GM23338 (cell line): ENCODE measurements at regions not wholly inside any gene's neighbourhood (a gene's known extent, or its start where the extent isn't known, plus 50 kb on each side); places are given as distances from the start of the nearest gene placed in this dataset.

Source experiments
- CREB1 ChIP-seq: fragments of 250-450 bp; sonication (Bioruptor Pico); IDR thresholded peaks from 2 replicates; pipeline ENCODE4 v1.5.0; 2020; ENCODE audit warnings: low read depth, mild to moderate bottlenecking, moderate library complexity
- EZH2 ChIP-seq: fragments of 200-600 bp; sonication (generic); IDR thresholded peaks from one replicate; pipeline ENCODE4 v1.8.0; 2017; ENCODE audit warnings: antibody characterized with exemption, mild to moderate bottlenecking, low read depth; ENCODE audit not compliant: unreplicated experiment
- EZH2phosphoT487 ChIP-seq: fragments of 200-600 bp; sonication (generic); IDR thresholded peaks from one replicate; pipeline ENCODE4 v1.8.1; 2018; ENCODE audit warnings: antibody characterized with exemption; ENCODE audit not compliant: unreplicated experiment
- JUNB ChIP-seq: IDR thresholded peaks from one replicate; pipeline ENCODE4 v1.6.1; 2016; ENCODE audit warnings: antibody characterized with exemption; ENCODE audit not compliant: unreplicated experiment
- NANOG ChIP-seq: IDR thresholded peaks from 2 replicates; pipeline ENCODE4 v1.6.1; 2016; ENCODE audit warnings: antibody characterized with exemption, borderline replicate concordance
- POLR2AphosphoS5 ChIP-seq: IDR thresholded peaks from 2 replicates; pipeline ENCODE4 v1.6.1; 2016; ENCODE audit warnings: antibody characterized with exemption, low read depth
- STAT1 ChIP-seq: IDR thresholded peaks from one replicate; pipeline ENCODE4 v1.6.1; 2016; ENCODE audit warnings: antibody characterized with exemption; ENCODE audit not compliant: unreplicated experiment
- ZNF114 ChIP-seq: fragments of 250-450 bp; sonication (Bioruptor Pico); IDR thresholded peaks from 2 replicates; pipeline ENCODE4 v1.5.0; 2020; ENCODE audit warnings: mild to moderate bottlenecking, moderate library complexity
- ZNF331 ChIP-seq: fragments of 250-450 bp; sonication (Bioruptor Pico); IDR thresholded peaks from 2 replicates; pipeline ENCODE4 v1.5.0; 2020; ENCODE audit warnings: low read depth, mild to moderate bottlenecking, moderate library complexity
- TF ChIP-seq, protein P1 (sequence below), 2 experiments: fragments of 200-600 bp in 1 of 2; sonication (generic) in 1 of 2; conservative IDR thresholded peaks; 2 replicates each; pipeline versions ENCODE4 v1.5.1 to v1.6.1; 2016 to 2017; ENCODE audit warnings: antibody characterized with exemption in 2 of 2, low read depth in 2 of 2, mild to moderate bottlenecking in 2 of 2, moderate library complexity in 1 of 2
- TF ChIP-seq, protein P2 (sequence below): IDR thresholded peaks from one replicate; pipeline ENCODE4 v1.6.1; 2018; ENCODE audit warnings: antibody characterized with exemption; ENCODE audit not compliant: unreplicated experiment
- TF ChIP-seq, protein P3 (sequence below): IDR thresholded peaks from 2 replicates; pipeline ENCODE4 v1.6.1; 2016; ENCODE audit warnings: antibody characterized with exemption
- TF ChIP-seq, protein P4 (sequence below): fragments of 250-450 bp; sonication (Bioruptor Pico); IDR thresholded peaks from 2 replicates; pipeline ENCODE4 v1.5.0; 2020; ENCODE audit warnings: mild to moderate bottlenecking, moderate library complexity

DNA sequence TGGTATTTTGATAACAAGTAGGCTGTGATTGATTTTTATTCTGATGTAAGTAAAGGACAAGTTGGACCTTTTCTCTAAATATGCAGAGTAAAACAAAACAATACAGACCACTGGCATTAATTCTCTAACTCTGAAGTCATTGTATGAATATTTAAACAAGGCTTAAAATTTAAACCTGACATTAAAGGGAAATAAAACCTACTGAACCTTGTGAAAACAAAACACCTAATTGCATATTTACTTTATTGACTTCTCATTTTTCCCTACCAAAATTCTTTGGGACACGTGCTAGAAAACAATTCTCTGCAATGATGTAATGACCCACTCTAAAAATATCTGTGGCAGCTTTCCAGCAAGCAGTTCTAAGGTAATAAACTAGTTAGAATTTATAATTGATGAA lies 369.7 kb upstream of the TRAM1L1 start:
- TF ChIP-seq, protein P1, sequence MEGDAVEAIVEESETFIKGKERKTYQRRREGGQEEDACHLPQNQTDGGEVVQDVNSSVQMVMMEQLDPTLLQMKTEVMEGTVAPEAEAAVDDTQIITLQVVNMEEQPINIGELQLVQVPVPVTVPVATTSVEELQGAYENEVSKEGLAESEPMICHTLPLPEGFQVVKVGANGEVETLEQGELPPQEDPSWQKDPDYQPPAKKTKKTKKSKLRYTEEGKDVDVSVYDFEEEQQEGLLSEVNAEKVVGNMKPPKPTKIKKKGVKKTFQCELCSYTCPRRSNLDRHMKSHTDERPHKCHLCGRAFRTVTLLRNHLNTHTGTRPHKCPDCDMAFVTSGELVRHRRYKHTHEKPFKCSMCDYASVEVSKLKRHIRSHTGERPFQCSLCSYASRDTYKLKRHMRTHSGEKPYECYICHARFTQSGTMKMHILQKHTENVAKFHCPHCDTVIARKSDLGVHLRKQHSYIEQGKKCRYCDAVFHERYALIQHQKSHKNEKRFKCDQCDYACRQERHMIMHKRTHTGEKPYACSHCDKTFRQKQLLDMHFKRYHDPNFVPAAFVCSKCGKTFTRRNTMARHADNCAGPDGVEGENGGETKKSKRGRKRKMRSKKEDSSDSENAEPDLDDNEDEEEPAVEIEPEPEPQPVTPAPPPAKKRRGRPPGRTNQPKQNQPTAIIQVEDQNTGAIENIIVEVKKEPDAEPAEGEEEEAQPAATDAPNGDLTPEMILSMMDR (conservative IDR thresholded peaks at IDR 0.05; ENCODE audit: low read depth in 2 of 2) = no peak
- TF ChIP-seq EZH2 (no peak), CREB1 (CRISPR knock-in tag) (no peak), EZH2phosphoT487 (no peak), POLR2AphosphoS5 (no peak), STAT1 (no peak), JUNB (no peak), ZNF331 (CRISPR knock-in tag) (no peak), NANOG (no peak), ZNF114 (CRISPR knock-in tag) (no peak)
- TF ChIP-seq, protein P2, sequence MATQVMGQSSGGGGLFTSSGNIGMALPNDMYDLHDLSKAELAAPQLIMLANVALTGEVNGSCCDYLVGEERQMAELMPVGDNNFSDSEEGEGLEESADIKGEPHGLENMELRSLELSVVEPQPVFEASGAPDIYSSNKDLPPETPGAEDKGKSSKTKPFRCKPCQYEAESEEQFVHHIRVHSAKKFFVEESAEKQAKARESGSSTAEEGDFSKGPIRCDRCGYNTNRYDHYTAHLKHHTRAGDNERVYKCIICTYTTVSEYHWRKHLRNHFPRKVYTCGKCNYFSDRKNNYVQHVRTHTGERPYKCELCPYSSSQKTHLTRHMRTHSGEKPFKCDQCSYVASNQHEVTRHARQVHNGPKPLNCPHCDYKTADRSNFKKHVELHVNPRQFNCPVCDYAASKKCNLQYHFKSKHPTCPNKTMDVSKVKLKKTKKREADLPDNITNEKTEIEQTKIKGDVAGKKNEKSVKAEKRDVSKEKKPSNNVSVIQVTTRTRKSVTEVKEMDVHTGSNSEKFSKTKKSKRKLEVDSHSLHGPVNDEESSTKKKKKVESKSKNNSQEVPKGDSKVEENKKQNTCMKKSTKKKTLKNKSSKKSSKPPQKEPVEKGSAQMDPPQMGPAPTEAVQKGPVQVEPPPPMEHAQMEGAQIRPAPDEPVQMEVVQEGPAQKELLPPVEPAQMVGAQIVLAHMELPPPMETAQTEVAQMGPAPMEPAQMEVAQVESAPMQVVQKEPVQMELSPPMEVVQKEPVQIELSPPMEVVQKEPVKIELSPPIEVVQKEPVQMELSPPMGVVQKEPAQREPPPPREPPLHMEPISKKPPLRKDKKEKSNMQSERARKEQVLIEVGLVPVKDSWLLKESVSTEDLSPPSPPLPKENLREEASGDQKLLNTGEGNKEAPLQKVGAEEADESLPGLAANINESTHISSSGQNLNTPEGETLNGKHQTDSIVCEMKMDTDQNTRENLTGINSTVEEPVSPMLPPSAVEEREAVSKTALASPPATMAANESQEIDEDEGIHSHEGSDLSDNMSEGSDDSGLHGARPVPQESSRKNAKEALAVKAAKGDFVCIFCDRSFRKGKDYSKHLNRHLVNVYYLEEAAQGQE = no peak
- TF ChIP-seq, protein P3, sequence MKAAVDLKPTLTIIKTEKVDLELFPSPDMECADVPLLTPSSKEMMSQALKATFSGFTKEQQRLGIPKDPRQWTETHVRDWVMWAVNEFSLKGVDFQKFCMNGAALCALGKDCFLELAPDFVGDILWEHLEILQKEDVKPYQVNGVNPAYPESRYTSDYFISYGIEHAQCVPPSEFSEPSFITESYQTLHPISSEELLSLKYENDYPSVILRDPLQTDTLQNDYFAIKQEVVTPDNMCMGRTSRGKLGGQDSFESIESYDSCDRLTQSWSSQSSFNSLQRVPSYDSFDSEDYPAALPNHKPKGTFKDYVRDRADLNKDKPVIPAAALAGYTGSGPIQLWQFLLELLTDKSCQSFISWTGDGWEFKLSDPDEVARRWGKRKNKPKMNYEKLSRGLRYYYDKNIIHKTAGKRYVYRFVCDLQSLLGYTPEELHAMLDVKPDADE = no peak
- TF ChIP-seq, protein P4, sequence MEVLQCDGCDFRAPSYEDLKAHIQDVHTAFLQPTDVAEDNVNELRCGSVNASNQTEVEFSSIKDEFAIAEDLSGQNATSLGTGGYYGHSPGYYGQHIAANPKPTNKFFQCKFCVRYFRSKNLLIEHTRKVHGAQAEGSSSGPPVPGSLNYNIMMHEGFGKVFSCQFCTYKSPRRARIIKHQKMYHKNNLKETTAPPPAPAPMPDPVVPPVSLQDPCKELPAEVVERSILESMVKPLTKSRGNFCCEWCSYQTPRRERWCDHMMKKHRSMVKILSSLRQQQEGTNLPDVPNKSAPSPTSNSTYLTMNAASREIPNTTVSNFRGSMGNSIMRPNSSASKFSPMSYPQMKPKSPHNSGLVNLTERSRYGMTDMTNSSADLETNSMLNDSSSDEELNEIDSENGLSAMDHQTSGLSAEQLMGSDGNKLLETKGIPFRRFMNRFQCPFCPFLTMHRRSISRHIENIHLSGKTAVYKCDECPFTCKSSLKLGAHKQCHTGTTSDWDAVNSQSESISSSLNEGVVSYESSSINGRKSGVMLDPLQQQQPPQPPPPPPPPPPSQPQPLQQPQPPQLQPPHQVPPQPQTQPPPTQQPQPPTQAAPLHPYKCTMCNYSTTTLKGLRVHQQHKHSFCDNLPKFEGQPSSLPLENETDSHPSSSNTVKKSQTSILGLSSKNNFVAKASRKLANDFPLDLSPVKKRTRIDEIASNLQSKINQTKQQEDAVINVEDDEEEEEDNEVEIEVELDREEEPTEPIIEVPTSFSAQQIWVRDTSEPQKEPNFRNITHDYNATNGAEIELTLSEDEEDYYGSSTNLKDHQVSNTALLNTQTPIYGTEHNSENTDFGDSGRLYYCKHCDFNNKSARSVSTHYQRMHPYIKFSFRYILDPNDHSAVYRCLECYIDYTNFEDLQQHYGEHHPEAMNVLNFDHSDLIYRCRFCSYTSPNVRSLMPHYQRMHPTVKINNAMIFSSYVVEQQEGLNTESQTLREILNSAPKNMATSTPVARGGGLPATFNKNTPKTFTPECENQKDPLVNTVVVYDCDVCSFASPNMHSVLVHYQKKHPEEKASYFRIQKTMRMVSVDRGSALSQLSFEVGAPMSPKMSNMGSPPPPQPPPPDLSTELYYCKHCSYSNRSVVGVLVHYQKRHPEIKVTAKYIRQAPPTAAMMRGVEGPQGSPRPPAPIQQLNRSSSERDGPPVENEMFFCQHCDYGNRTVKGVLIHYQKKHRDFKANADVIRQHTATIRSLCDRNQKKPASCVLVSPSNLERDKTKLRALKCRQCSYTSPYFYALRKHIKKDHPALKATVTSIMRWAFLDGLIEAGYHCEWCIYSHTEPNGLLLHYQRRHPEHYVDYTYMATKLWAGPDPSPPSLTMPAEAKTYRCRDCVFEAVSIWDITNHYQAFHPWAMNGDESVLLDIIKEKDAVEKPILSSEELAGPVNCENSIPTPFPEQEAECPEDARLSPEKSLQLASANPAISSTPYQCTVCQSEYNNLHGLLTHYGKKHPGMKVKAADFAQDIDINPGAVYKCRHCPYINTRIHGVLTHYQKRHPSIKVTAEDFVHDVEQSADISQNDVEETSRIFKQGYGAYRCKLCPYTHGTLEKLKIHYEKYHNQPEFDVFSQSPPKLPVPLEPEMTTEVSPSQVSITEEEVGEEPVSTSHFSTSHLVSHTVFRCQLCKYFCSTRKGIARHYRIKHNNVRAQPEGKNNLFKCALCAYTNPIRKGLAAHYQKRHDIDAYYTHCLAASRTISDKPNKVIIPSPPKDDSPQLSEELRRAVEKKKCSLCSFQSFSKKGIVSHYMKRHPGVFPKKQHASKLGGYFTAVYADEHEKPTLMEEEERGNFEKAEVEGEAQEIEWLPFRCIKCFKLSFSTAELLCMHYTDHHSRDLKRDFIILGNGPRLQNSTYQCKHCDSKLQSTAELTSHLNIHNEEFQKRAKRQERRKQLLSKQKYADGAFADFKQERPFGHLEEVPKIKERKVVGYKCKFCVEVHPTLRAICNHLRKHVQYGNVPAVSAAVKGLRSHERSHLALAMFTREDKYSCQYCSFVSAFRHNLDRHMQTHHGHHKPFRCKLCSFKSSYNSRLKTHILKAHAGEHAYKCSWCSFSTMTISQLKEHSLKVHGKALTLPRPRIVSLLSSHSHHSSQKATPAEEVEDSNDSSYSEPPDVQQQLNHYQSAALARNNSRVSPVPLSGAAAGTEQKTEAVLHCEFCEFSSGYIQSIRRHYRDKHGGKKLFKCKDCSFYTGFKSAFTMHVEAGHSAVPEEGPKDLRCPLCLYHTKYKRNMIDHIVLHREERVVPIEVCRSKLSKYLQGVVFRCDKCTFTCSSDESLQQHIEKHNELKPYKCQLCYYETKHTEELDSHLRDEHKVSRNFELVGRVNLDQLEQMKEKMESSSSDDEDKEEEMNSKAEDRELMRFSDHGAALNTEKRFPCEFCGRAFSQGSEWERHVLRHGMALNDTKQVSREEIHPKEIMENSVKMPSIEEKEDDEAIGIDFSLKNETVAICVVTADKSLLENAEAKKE (CRISPR knock-in tag) = no peak
